Keratinocyte (primary cell): ENCODE measurements at regions not wholly inside any gene's neighbourhood (a gene's known extent, or its start where the extent isn't known, plus 50 kb on each side); places are given as distances from the start of the nearest gene placed in this dataset.

Experiments
- DNase-seq: peaks from one replicate; pipeline ENCODE4 v3.0.0-alpha.2; 2011; ENCODE audit warnings: low read depth, missing footprints, low spot score
- FAIRE-seq: peaks from 2 replicates; lab custom pipeline; 2011; peaks lifted over from hg19 to GRCh38; lab: Jason Lieb, UNC
- H2AFZ ChIP-seq: 2 replicates; pipeline ENCODE4 v1.6.0; 2012; ENCODE audit warnings: low read length, control low read depth, inconsistent platforms; ENCODE audit not compliant: control insufficient read depth
- H3K27ac ChIP-seq: 2 replicates; pipeline ENCODE4 v1.5.1; 2011; ENCODE audit warnings: low read length; ENCODE audit not compliant: control insufficient read depth, insufficient read depth
- H3K27me3 ChIP-seq: 3 replicates; pipeline ENCODE4 v1.6.0; 2011; ENCODE audit warnings: low read length; ENCODE audit not compliant: control insufficient read depth, insufficient read depth; ENCODE audit errors: extremely low read depth
- H3K36me3 ChIP-seq, 2 experiments: 2 replicates in 1 of 2; 3 replicates in 1 of 2; pipeline ENCODE4 v1.5.1; 2011; ENCODE audit warnings: low read length in 2 of 2, mild to moderate bottlenecking in 1 of 2; ENCODE audit not compliant: control insufficient read depth in 2 of 2, insufficient read depth in 2 of 2; ENCODE audit errors: extremely low read depth in 1 of 2
- H3K4me1 ChIP-seq: 3 replicates; pipeline ENCODE4 v1.5.1; 2011; ENCODE audit warnings: low read length; ENCODE audit not compliant: control insufficient read depth, insufficient read depth; ENCODE audit errors: extremely low read depth
- H3K4me2 ChIP-seq: 3 replicates; pipeline ENCODE4 v1.6.0; 2011; ENCODE audit warnings: low read depth, low read length; ENCODE audit not compliant: control insufficient read depth, insufficient read depth; ENCODE audit errors: extremely low read depth
- H3K4me3 ChIP-seq, 3 experiments: fragments of 200-600 bp in 1 of 3; sonication (generic) in 1 of 3; 2 replicates in 2 of 3; 3 replicates in 1 of 3; pipeline ENCODE4 v1.5.1; 2011 to 2016; ENCODE audit warnings: low read length in 3 of 3, mild to moderate bottlenecking in 3 of 3, control low read depth in 2 of 3, inconsistent platforms in 1 of 3, low read depth in 1 of 3, mixed read lengths in 1 of 3, mixed run types in 1 of 3, moderate library complexity in 1 of 3; ENCODE audit not compliant: control insufficient read depth in 2 of 3, insufficient read depth in 2 of 3; ENCODE audit errors: extremely low read depth in 1 of 3
- H3K79me2 ChIP-seq: 2 replicates; pipeline ENCODE4 v1.6.0; 2012; ENCODE audit warnings: low read length; ENCODE audit not compliant: control insufficient read depth, insufficient read depth
- H3K9ac ChIP-seq: 3 replicates; pipeline ENCODE4 v1.6.0; 2011; ENCODE audit warnings: low read length; ENCODE audit not compliant: control insufficient read depth, insufficient read depth; ENCODE audit errors: extremely low read depth
- H3K9me1 ChIP-seq: 3 replicates; pipeline ENCODE4 v1.6.0; 2011; ENCODE audit warnings: low read length; ENCODE audit not compliant: control insufficient read depth, insufficient read depth; ENCODE audit errors: extremely low read depth
- H3K9me3 ChIP-seq: 2 replicates; pipeline ENCODE4 v1.5.1; 2012; ENCODE audit warnings: low read depth, low read length; ENCODE audit not compliant: control insufficient read depth
- H4K20me1 ChIP-seq: 3 replicates; pipeline ENCODE4 v1.6.0; 2011; ENCODE audit warnings: low read length; ENCODE audit not compliant: control insufficient read depth, insufficient read depth; ENCODE audit errors: extremely low read depth
- EZH2 ChIP-seq: IDR thresholded peaks from one replicate; pipeline ENCODE4 v1.6.1; 2012; ENCODE audit warnings: inconsistent platforms, mild to moderate bottlenecking, low read length, moderate library complexity
- dilution Hi-C: fragments of 300-500 bp; cut with MboI; formaldehyde crosslinking; loops from one replicate; pipeline ENCODE4 v1.7.0; 2020; ENCODE audit warnings: low sequenced_read_pairs; ENCODE audit not compliant: extremely low pct_ligation_motif_present
- TF ChIP-seq, protein P1 (sequence below), 3 experiments: IDR thresholded peaks in 1 of 3; conservative IDR thresholded peaks in 1 of 3; optimal IDR thresholded peaks in 1 of 3; 2 replicates in 2 of 3; 3 replicates in 1 of 3; pipeline versions ENCODE3 to v1.5.1; 2011; ENCODE audit warnings: low read length in 3 of 3, mild to moderate bottlenecking in 3 of 3, moderate library complexity in 2 of 3, control low read depth in 1 of 3, inconsistent platforms in 1 of 3; ENCODE audit not compliant: insufficient read depth in 2 of 3; ENCODE audit errors: extremely low read depth in 1 of 3

- no peaks in the 10 kb centered on the region for H3K79me2 ChIP-seq
- DNase-seq (no peak), FAIRE-seq (no peak)
- H3K9ac ChIP-seq, result no peak overlapping the region
- dilution Hi-C loops, result no loop called here
- H4K20me1 ChIP-seq, result no peaks in the 10 kb centered on the region
- H3K4me2 ChIP-seq, result no peak overlapping the region
- H3K27me3 ChIP-seq, result no peaks in the 10 kb centered on the region
- H3K4me3 ChIP-seq, result no peak overlapping the region
- H2AFZ ChIP-seq, result no peak overlapping the region
- TF ChIP-seq, protein P1, sequence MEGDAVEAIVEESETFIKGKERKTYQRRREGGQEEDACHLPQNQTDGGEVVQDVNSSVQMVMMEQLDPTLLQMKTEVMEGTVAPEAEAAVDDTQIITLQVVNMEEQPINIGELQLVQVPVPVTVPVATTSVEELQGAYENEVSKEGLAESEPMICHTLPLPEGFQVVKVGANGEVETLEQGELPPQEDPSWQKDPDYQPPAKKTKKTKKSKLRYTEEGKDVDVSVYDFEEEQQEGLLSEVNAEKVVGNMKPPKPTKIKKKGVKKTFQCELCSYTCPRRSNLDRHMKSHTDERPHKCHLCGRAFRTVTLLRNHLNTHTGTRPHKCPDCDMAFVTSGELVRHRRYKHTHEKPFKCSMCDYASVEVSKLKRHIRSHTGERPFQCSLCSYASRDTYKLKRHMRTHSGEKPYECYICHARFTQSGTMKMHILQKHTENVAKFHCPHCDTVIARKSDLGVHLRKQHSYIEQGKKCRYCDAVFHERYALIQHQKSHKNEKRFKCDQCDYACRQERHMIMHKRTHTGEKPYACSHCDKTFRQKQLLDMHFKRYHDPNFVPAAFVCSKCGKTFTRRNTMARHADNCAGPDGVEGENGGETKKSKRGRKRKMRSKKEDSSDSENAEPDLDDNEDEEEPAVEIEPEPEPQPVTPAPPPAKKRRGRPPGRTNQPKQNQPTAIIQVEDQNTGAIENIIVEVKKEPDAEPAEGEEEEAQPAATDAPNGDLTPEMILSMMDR (optimal IDR thresholded peaks at IDR 0.05 in 1 of 3, IDR thresholded peaks at IDR 0.05 in 1 of 3, conservative IDR thresholded peaks at IDR 0.05 in 1 of 3; ENCODE audit: extremely low read depth in 1 of 3, insufficient read depth in 2 of 3, low read length in 3 of 3), result no peak
- no peak for TF ChIP-seq EZH2
- peaks cover 6% of the 10 kb centered on the region for H3K9me3 ChIP-seq
- no peaks in the 10 kb centered on the region for H3K36me3 ChIP-seq
- no peaks in the 10 kb centered on the region for H3K4me1 ChIP-seq
- H3K27ac ChIP-seq, result no peak overlapping the region
- H3K9me1 ChIP-seq, result no peaks in the 10 kb centered on the region
Observed at GRCh38 chr22:47345025-47345424, 582.6 kb downstream of the TBC1D22A start.

GRCh38 chr22:47344414-47344813, 582.0 kb downstream of the TBC1D22A start:
- no peak overlapping the region for H3K4me2 ChIP-seq
- no peaks in the 10 kb centered on the region for H3K27me3 ChIP-seq
- no peak overlapping the region for H3K9ac ChIP-seq
- H3K4me1 ChIP-seq, result no peaks in the 10 kb centered on the region
- H3K4me3 ChIP-seq, result no peak overlapping the region
- no peaks in the 10 kb centered on the region for H3K9me1 ChIP-seq
- DNase-seq (no peak), FAIRE-seq (no peak)
- H3K79me2 ChIP-seq, result no peaks in the 10 kb centered on the region
- no peak overlapping the region for H3K27ac ChIP-seq
- TF ChIP-seq, protein P1 (optimal IDR thresholded peaks at IDR 0.05 in 1 of 3, IDR thresholded peaks at IDR 0.05 in 1 of 3, conservative IDR thresholded peaks at IDR 0.05 in 1 of 3; ENCODE audit: extremely low read depth in 1 of 3, insufficient read depth in 2 of 3, low read length in 3 of 3), result no peak
- no peak for TF ChIP-seq EZH2
- H2AFZ ChIP-seq, result no peak overlapping the region
- dilution Hi-C loops, result no loop called here
- no peaks in the 10 kb centered on the region for H3K36me3 ChIP-seq
- H4K20me1 ChIP-seq, result no peaks in the 10 kb centered on the region
- peaks cover 6% of the 10 kb centered on the region for H3K9me3 ChIP-seq
